ENCODE measurements at regions not wholly inside any gene's neighbourhood (a gene's known extent, or its start where the extent isn't known, plus 50 kb on each side); places are given as distances from the start of the nearest gene placed in this dataset.
A peak's percentile ranks its signal among the peaks of the same experiment; 100 is the strongest.

- no peak for ATAC-seq
- 39 to 60% methylated on average over 1 of the region's 1 CpG for WGBS, 2 donors
These were observed 54.1 kb upstream of the NFE2L2 start for GRCh38 chr2:177318613-177319012.

GRCh38 chr2:177320596-177320995, 56.1 kb upstream of the NFE2L2 start:
- Histone ChIP-seq H3K36me3 (replicated peaks in 1 of 2; ENCODE audit: insufficient read depth in 1 of 2, low read depth in 2 of 2) (no peaks in the 10 kb centered on the region), H3K4me3 (no peak overlapping the region), H3K4me1 (peaks cover 6% of the 10 kb centered on the region), H3K27me3 (no peaks in the 10 kb centered on the region), H3K9me3 (no peaks in the 10 kb centered on the region), H3K27ac (no peak overlapping the region)
- intact Hi-C loops (cut with DNase I): no loop called here
- WGBS, 2 donors: 74 to 88% methylated on average over 2 of the region's 2 CpGs
- DNase-seq: no peak
- TF ChIP-seq POLR2A (IDR thresholded peaks at IDR 0.05): no peak
- TF ChIP-seq CTCF (IDR thresholded peaks at IDR 0.05): no peak
- ATAC-seq: no peak

More at GRCh38 chr2:177318613-177319012, 54.1 kb upstream of the NFE2L2 start:
- H3K27ac ChIP-seq: no peak overlapping the region
- H3K36me3 ChIP-seq (replicated peaks in 1 of 2; ENCODE audit: insufficient read depth in 1 of 2, low read depth in 2 of 2): no peaks in the 10 kb centered on the region
- no peaks in the 10 kb centered on the region for H3K9me3 ChIP-seq
- TF ChIP-seq CTCF (IDR thresholded peaks at IDR 0.05) (no peak), POLR2A (IDR thresholded peaks at IDR 0.05) (no peak)
- intact Hi-C loops (cut with DNase I): no loop called here
- H3K4me1 ChIP-seq: peaks cover 6% of the 10 kb centered on the region
- no peak for DNase-seq
- no peaks in the 10 kb centered on the region for H3K27me3 ChIP-seq
- no peak overlapping the region for H3K4me3 ChIP-seq

- peak in 1 of 7 experiments; percentile 10 for TF ChIP-seq CTCF (IDR thresholded peaks at IDR 0.05)
- TF ChIP-seq POLR2A (IDR thresholded peaks at IDR 0.05): no peak
- DNase-seq (peak; percentile 18 to 50 (median 35)), ATAC-seq (peak; percentile 88)
- no peaks in the 10 kb centered on the region for H3K36me3 ChIP-seq (replicated peaks in 1 of 2; ENCODE audit: insufficient read depth in 1 of 2, low read depth in 2 of 2)
- WGBS, 2 donors: 34 to 38% methylated on average over 5 of the region's 5 CpGs
- H3K27me3 ChIP-seq: no peaks in the 10 kb centered on the region
- peak overlapping the region in 3 of 4 donors; percentile 10 to 35 (median 15) for H3K27ac ChIP-seq
- peaks cover 6% of the 10 kb centered on the region for H3K4me1 ChIP-seq
- H3K4me3 ChIP-seq: no peak overlapping the region
- intact Hi-C loops (cut with DNase I): no loop called here
- no peaks in the 10 kb centered on the region for H3K9me3 ChIP-seq
These were observed 58.3 kb upstream of the NFE2L2 start for GRCh38 chr2:177322801-177323261.

GRCh38 chr2:177324797-177325196, 60.3 kb upstream of the NFE2L2 start:
- ATAC-seq (no peak), DNase-seq (no peak)
- Histone ChIP-seq H3K36me3 (replicated peaks in 1 of 2; ENCODE audit: insufficient read depth in 1 of 2, low read depth in 2 of 2) (no peaks in the 10 kb centered on the region), H3K27me3 (no peaks in the 10 kb centered on the region), H3K9me3 (no peaks in the 10 kb centered on the region), H3K27ac (no peak overlapping the region), H3K4me1 (peaks cover 6% of the 10 kb centered on the region), H3K4me3 (no peak overlapping the region)
- no peak for TF ChIP-seq POLR2A (IDR thresholded peaks at IDR 0.05)
- no peak for TF ChIP-seq CTCF (IDR thresholded peaks at IDR 0.05)
- intact Hi-C loops (cut with DNase I): no loop called here
- WGBS, 2 donors: 36 to 47% methylated on average over 3 of the region's 3 CpGs

GRCh38 chr2:177325554-177325953, 61.0 kb upstream of the NFE2L2 start:
- no peak for ATAC-seq
- Histone ChIP-seq H3K9me3 (no peaks in the 10 kb centered on the region), H3K36me3 (replicated peaks in 1 of 2; ENCODE audit: insufficient read depth in 1 of 2, low read depth in 2 of 2) (no peaks in the 10 kb centered on the region), H3K4me1 (peaks cover 6% of the 10 kb centered on the region), H3K27me3 (no peaks in the 10 kb centered on the region), H3K27ac (no peak overlapping the region), H3K4me3 (no peak overlapping the region)
- DNase-seq: no peak
- intact Hi-C loops (cut with DNase I): no loop called here
- TF ChIP-seq CTCF (IDR thresholded peaks at IDR 0.05): no peak
- TF ChIP-seq POLR2A (IDR thresholded peaks at IDR 0.05): no peak
- 41 to 94% methylated on average over 1 of the region's 1 CpG for WGBS, 2 donors
